HG03439 (cell line): ENCODE measurements at regions not wholly inside any gene's neighbourhood (a gene's known extent, or its start where the extent isn't known, plus 50 kb on each side); places are given as distances from the start of the nearest gene placed in this dataset.

Source experiments
- ATAC-seq: cut with Tn5 transposase; IDR thresholded peaks from one replicate; pipeline ENCODE4 v1.9.1; 2021; ENCODE audit warnings: mild to moderate bottlenecking, moderate library complexity; ENCODE audit not compliant: unreplicated experiment

GRCh38 chr6:40083141-40083920, 149.1 kb upstream of the MOCS1 start:
- ATAC-seq = no peak

DNA sequence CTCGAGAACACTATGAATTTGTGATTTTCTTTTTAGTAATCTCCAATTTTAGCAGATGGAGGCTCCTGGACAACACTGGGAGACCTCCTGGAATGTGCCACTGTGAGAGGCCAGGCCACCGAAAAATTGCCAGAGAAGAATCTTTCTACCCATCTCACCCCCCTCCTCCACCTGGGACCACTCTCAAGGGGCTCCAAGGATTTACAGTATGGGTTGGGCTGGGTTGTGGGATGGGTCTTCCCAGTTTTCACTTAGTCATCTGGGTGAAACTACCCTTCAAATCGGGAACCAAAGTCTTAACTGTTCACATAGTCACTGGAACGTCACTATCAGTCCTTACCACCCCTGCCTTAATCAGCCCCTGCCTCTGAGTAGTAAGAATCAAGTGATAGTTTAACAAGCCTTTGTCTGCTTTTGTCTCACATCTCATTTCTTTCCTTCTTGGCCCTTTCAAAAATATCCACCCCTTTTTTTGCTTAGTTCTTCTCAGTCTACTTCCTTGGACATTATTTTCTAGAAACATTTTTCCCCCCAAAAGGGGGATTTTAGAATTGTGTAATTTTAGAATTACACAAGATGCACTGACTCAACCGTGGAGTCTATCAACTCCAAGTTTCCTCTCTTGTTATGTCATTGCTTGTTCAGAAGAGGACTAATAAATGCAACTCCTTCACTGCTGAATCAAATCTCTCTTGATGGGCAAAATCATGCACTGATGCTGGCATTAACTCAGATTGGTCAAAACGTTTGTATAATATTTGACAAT, 148.2 kb upstream of the MOCS1 start:
- no peak for ATAC-seq

DNA sequence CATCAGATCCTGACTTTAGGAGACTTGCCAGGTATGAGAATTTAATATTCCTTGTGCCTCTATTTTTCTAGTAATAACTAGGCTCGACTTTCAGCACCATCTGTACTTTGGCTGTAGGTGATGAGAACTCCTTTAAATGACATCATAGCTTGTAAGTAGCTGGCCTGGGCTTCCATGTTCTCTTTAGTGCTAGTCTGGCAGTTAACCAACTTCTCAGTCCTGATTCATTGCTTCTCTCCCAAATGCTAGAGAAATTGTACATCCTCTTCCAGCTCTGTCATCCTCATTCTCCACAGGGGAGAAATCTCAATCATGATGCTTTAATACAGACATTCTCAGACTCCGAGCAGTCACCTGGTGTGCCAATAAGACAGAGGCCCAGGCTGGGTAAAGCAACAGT, 143.5 kb upstream of the MOCS1 start:
- no peak for ATAC-seq

DNA sequence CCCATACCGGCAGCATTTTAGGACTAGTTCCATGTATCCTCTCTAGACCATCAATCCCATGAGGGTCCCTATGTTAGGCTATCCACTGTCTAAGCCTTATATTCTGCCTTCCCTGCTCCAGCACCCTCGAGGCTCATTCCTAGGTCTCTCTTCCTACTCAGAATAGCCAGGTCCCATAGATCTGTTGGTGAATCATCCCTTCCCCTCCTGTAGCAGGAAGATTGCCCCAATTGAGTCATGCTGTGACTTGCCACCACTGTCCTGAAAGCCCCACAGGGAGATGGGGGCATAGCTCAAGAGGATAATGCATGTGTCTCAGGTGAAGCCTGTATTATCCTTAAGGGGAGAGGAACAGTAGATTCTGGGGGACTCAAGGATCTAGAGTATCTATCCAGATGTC, 143.1 kb upstream of the MOCS1 start:
- ATAC-seq = no peak

DNA sequence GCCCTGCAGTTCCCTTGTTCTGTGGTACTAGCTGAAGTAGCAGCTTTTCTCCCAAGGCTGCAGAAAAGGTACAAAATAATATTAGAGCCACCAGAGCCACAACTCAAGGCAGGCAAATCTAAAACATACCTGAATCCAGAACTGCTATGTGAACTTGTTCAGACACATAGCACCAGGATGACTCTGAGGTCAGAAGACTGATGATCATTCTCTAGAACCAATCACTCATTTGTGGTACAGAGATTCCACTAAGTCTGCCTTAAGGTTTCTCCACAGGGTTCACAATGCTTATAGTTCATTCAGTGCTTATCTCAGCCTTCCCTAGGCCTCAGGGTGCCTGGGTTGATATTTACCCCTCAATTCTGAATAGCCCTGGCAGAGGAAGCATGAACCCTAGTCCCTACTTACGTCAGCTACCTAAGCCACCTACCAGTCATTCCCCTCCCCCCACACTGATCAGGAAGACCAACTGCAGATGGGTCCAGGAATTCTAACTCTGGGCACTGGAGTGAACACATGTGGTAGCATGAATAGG, 140.9 kb upstream of the MOCS1 start:
- no peak for ATAC-seq

DNA sequence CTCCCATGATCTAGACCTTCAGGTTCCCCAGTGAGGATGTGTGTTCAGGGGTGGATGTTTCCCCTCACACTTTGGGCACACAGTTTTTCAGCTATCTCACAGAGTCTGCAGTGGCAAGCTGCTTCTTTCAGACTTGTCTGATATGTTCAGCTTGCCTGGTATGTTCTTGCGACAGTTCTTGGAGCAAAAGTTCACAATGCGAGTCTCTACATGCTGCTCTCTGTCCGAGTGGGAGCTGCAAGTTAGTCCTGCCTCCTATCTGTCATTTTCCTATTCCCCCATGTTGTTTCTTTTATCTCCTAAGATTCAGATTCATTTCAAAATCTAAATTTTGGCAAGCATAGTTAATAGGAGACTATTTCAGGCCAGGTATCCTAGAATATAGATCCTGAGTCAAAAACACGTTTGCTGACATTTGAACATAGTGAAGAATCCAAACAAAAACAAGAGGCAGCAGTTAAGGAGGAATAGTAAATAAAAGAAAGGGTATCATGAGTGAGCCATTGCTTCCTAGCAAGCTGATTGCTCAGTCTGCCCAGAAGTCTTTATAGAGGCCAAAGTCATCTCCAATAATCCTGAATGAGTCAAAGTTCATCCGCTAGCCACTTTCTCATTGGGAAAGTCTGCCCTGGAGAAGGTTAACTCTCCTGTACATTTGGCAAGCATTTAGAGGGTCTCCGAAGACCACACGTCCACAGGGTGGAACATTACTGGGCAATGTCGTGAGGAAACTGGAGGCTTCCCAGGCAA, 140.2 kb upstream of the MOCS1 start:
- no peak for ATAC-seq

DNA sequence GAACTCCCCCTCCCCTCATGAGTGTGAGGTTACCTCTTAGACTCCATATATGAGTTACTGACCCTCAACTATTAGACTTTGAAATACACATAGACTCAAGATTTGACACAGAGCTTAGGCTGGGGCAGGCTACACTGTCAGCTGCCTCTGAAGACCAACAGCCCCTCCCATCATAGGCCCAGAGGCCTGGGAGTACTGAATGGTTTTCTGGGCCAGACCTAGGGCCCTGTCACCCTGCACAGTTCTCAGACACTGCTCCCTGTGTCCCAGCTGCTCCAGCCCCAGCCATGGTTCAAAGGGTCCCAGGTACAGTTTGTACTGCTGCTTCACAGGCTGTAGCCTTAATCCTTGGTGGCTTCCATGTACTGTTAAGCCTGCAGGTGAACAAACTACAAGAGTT, 132.1 kb upstream of the MOCS1 start:
- ATAC-seq = no peak

- ATAC-seq = no peak
Measured at GRCh38 chr6:40056865-40057264, 122.6 kb upstream of the MOCS1 start.

- ATAC-seq = no peak
Measured at GRCh38 chr6:40054602-40055001, 120.3 kb upstream of the MOCS1 start.

GRCh38 chr6:40054186-40054585, 119.9 kb upstream of the MOCS1 start:
- ATAC-seq = no peak

DNA sequence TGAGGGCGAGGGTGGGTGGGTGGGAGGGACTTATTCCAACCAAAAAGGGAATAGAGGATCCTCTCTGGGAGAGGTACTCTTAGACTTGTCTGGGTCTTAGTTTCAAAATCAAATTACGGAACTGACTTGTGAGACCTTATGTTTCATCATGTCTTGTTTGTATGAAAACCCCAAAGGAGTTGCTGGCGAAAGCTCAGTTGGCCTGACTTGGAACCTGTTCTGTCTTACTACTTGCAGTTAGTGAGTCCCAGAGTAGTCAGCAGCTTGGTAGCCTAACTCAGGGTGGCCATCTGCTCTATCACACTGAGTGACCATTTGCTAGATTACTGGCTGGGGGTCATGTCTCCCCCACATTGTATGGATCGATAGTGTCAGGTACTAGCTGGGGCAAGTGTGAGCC, 114.9 kb upstream of the MOCS1 start:
- no peak for ATAC-seq

DNA sequence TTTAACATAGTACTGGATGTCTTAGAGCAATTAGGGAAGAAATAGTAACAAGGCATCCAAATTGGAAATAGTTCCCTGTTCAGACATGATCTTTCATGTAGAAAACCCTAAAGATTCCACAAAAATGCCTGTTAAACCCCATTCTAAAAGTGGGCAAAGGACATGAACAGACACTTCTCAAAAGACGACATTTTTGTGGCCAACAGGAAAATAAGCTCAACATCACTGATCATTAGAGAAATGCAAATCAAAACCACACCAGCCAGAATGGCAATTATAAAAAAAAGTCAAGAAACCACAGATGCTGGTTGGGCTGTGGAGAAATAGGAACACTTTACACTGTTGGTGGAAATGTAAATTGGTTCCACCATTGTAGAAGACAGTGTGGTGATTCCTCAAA, 109.9 kb upstream of the MOCS1 start:
- ATAC-seq = no peak

GRCh38 chr6:40042232-40042631, 108.0 kb upstream of the MOCS1 start:
- ATAC-seq = no peak

DNA sequence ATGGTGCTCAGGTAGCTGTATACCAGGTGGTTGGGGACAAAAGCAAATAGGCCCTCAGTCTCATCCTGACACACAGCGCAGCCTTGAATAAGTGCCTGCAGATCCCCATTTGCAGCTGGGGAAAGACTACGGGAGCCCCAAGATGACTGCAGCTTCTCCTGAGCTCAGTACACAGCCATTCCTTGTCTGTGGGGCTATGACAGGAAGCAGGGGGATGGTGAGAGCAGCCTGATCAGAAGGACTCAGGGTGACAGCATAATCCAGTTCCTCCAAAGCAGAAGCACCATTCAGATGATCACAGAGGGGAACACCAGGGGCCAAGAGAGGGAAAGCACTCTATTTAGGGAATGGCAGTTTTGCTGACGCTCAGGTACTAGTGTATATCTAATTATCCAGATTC, 104.8 kb upstream of the MOCS1 start:
- ATAC-seq = no peak

- ATAC-seq = no peak
Measured at GRCh38 chr6:40038626-40039025, 104.4 kb upstream of the MOCS1 start.

DNA sequence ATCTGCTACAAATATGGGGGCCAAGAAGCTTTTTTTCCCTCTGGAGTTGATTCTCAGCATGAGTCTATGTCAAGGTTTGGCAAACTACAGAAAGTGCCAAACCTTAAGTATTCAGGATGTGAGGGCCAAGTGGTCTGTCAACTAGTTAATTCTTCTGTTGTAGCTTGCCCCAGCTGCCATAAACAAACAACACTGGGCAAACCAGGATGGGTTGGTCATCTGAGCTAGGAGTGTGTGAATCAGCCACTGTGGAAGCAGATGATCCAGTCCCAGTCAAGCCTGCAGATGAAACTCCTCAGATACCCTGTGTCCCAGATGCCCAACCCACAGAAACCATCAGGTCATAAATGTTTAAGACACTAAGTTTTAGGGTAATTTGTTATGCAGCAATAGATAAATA, 103.0 kb upstream of the MOCS1 start:
- ATAC-seq = no peak

- ATAC-seq = no peak
Measured at GRCh38 chr6:40036186-40036585, 101.9 kb upstream of the MOCS1 start.

GRCh38 chr6:40028449-40028848, 94.2 kb upstream of the MOCS1 start:
- no peak for ATAC-seq

DNA sequence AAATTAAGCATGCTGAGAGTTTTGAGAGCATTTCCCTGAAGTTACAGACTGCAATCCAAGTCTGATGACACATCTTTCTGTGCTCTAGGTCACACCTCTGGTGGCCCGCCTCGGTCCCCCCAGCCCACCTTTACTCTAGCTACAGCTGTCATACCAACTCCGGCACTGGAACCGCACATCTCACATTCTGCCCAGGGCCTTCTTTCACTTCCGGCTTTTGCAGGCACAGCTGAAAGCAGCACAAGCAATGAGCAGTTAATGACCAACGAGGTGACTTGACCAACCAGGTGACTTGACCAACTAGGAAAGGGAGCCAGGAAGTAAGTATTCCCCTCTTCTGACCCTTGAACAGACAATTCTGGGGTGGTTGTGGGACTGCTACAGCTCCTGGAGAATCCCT, 88.6 kb upstream of the MOCS1 start:
- ATAC-seq = no peak

- no peak for ATAC-seq
Measured at GRCh38 chr6:40020166-40020565, 85.9 kb upstream of the MOCS1 start.

GRCh38 chr6:40015530-40015929, 81.3 kb upstream of the MOCS1 start:
- ATAC-seq = no peak

- ATAC-seq = no peak
Measured at GRCh38 chr6:40011844-40012243, 77.6 kb upstream of the MOCS1 start.
